ENCODE measurements at regions not wholly inside any gene's neighbourhood (a gene's known extent, or its start where the extent isn't known, plus 50 kb on each side); places are given as distances from the start of the nearest gene placed in this dataset.

DNA sequence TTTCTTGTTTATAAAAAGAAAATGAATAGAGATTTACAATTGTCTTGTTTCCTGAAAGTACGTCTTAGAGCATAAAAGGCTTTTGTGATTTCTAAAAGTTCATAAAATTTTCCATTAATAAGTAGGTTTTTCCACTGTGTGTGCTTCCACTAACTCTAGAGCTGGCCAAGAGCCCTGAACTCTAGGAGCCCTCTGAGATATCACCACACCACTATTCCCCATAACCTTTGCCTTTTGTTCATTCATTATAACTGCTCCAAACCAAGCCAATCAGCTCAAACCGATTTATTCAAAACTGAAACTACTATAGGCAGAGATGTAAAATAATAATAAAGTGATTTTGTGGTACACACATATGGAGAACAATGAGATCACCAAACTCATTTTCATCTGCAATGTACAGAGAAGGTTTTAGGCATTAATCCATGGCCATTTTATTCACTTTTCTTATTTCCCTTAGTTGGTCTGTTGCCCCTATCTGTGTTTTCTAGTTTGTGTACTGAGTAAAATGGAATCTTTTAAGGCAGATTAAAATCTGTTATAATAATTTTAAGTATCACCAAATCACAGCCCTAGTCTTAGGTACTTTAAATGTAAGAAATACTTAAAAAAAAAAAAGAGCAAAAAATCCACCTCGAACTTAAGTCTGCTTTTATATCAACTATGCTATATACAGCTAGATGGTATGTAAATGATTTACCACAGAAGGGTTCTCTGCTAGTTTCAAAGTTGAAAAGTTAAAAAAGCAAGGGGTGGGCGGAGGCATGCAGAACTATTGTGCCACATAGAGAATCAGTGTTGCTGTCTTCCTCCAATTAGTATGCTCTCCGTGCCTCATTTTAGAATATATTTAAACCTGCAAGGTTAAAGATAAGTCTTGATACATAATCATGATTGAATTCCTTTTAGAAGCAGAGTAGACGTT, 311.3 kb downstream of the KLF12 start:
- TF ChIP-seq, protein P1, sequence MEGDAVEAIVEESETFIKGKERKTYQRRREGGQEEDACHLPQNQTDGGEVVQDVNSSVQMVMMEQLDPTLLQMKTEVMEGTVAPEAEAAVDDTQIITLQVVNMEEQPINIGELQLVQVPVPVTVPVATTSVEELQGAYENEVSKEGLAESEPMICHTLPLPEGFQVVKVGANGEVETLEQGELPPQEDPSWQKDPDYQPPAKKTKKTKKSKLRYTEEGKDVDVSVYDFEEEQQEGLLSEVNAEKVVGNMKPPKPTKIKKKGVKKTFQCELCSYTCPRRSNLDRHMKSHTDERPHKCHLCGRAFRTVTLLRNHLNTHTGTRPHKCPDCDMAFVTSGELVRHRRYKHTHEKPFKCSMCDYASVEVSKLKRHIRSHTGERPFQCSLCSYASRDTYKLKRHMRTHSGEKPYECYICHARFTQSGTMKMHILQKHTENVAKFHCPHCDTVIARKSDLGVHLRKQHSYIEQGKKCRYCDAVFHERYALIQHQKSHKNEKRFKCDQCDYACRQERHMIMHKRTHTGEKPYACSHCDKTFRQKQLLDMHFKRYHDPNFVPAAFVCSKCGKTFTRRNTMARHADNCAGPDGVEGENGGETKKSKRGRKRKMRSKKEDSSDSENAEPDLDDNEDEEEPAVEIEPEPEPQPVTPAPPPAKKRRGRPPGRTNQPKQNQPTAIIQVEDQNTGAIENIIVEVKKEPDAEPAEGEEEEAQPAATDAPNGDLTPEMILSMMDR (IDR thresholded peaks at IDR 0.05 in 2 of 3, conservative IDR thresholded peaks at IDR 0.05 in 1 of 3; ENCODE audit: borderline replicate concordance in 1 of 3, insufficient read depth in 1 of 3, low read depth in 2 of 3, low read length in 2 of 3): no peak
- TF ChIP-seq POLR2A (IDR thresholded peaks at IDR 0.05; ENCODE audit: borderline replicate concordance, extremely low read depth, insufficient read depth, insufficient read length) (no peak), MAX (IDR thresholded peaks at IDR 0.05) (no peak), EZH2 (IDR thresholded peaks at IDR 0.05) (no peak), EGR1 (IDR thresholded peaks at IDR 0.05; ENCODE audit: low read depth) (no peak), EZH2phosphoT487 (IDR thresholded peaks at IDR 0.05; ENCODE audit: borderline replicate concordance) (no peak), CEBPB (IDR thresholded peaks at IDR 0.05; ENCODE audit: low read depth) (no peak), POLR2AphosphoS5 (IDR thresholded peaks at IDR 0.05; ENCODE audit: low read depth, low read length) (no peak), SRF (IDR thresholded peaks at IDR 0.05; ENCODE audit: low read depth) (no peak)

Measured in HCT116 (cell line).